Fibroblast of pulmonary artery (primary cell): ENCODE measurements at regions not wholly inside any gene's neighbourhood (a gene's known extent, or its start where the extent isn't known, plus 50 kb on each side); places are given as distances from the start of the nearest gene placed in this dataset.

Experiments used
- DNase-seq: peaks from one replicate; pipeline ENCODE4 v3.0.0-alpha.2; 2010; ENCODE audit warnings: low read depth
- H3K4me3 ChIP-seq: replicated peaks from 2 replicates; pipeline ENCODE4 v1.5.1; 2011; ENCODE audit warnings: low read depth, mild to moderate bottlenecking, control low read depth, low read length, moderate library complexity
- CTCF ChIP-seq: IDR thresholded peaks from 2 replicates; pipeline ENCODE4 v1.5.1; 2011; ENCODE audit warnings: mild to moderate bottlenecking, control low read depth, low read length, inconsistent platforms; ENCODE audit errors: missing control alignments

GRCh38 chr3:117483839-117484238 lies 774.3 kb downstream of the TUSC7 start:
- no peak overlapping the region for H3K4me3 ChIP-seq
- no peak for TF ChIP-seq CTCF

GRCh38 chr3:117485841-117486240 lies 776.3 kb downstream of the TUSC7 start:
- TF ChIP-seq CTCF = no peak
- H3K4me3 ChIP-seq = no peak overlapping the region
- DNase-seq = no peak

More at GRCh38 chr3:117483839-117484238, 774.3 kb downstream of the TUSC7 start:
- no peak for DNase-seq

- TF ChIP-seq CTCF = no peak
- no peak overlapping the region for H3K4me3 ChIP-seq
- no peak for DNase-seq
These were observed 777.4 kb downstream of the TUSC7 start for GRCh38 chr3:117486719-117487716.

- TF ChIP-seq CTCF = no peak
- no peak overlapping the region for H3K4me3 ChIP-seq
- no peak for DNase-seq
These were observed 779.4 kb downstream of the TUSC7 start for GRCh38 chr3:117488983-117489382.

GRCh38 chr3:117489663-117490079 lies 780.1 kb downstream of the TUSC7 start:
- no peak for TF ChIP-seq CTCF
- no peak for DNase-seq
- H3K4me3 ChIP-seq = no peak overlapping the region

- DNase-seq = no peak
- no peak overlapping the region for H3K4me3 ChIP-seq
- no peak for TF ChIP-seq CTCF
These were observed 781.1 kb downstream of the TUSC7 start for GRCh38 chr3:117490716-117491115.
